WTC11 (cell line): ENCODE measurements at regions not wholly inside any gene's neighbourhood (a gene's known extent, or its start where the extent isn't known, plus 50 kb on each side); places are given as distances from the start of the nearest gene placed in this dataset.

ENCODE experiments used
- ATF6 ChIP-seq: sonication (generic); formaldehyde crosslinking; IDR thresholded peaks from 2 replicates; pipeline ENCODE4 v1.8.1; 2023; ENCODE audit warnings: mild to moderate bottlenecking, missing genetic modification reagents
- CBFB ChIP-seq: sonication (generic); formaldehyde crosslinking; IDR thresholded peaks from 2 replicates; pipeline ENCODE4 v1.8.1; 2022; ENCODE audit warnings: mild to moderate bottlenecking, low read depth, missing genetic modification reagents
- CTCF ChIP-seq: fragments of 200-600 bp; IDR thresholded peaks from 2 replicates; pipeline ENCODE4 v1.8.0; 2022; ENCODE audit warnings: antibody characterized with exemption
- ELF4 ChIP-seq: sonication (generic); formaldehyde crosslinking; IDR thresholded peaks from 2 replicates; pipeline ENCODE4 v1.8.1; 2022; ENCODE audit warnings: low read depth, mild to moderate bottlenecking, moderate library complexity, missing genetic modification reagents
- ESRRA ChIP-seq: sonication (generic); formaldehyde crosslinking; IDR thresholded peaks from 2 replicates; pipeline ENCODE4 v1.8.1; 2022; ENCODE audit warnings: mild to moderate bottlenecking, missing genetic modification reagents, borderline replicate concordance
- JAZF1 ChIP-seq: fragments of 250-450 bp; sonication (Bioruptor Pico); IDR thresholded peaks from 2 replicates; pipeline ENCODE4 v1.9.0; 2021; ENCODE audit warnings: moderate library complexity, mild to moderate bottlenecking, inconsistent platforms
- JUN ChIP-seq: sonication (generic); formaldehyde crosslinking; IDR thresholded peaks from 2 replicates; pipeline ENCODE4 v1.8.0; 2023; ENCODE audit warnings: mild to moderate bottlenecking, missing genetic modification reagents
- NFYB ChIP-seq: sonication (generic); formaldehyde crosslinking; conservative IDR thresholded peaks from 2 replicates; pipeline ENCODE4 v1.8.0; 2022; ENCODE audit warnings: low read depth, missing genetic modification reagents
- PRRX2 ChIP-seq: fragments of 250-450 bp; sonication (Bioruptor Pico); IDR thresholded peaks from 2 replicates; pipeline ENCODE4 v1.8.0; 2021; ENCODE audit warnings: mild to moderate bottlenecking
- TP53 ChIP-seq: sonication (generic); formaldehyde crosslinking; IDR thresholded peaks from 2 replicates; pipeline ENCODE4 v1.8.1; 2023; ENCODE audit warnings: mild to moderate bottlenecking, missing genetic modification reagents
- ZNF232 ChIP-seq: sonication (generic); formaldehyde crosslinking; IDR thresholded peaks from 2 replicates; pipeline ENCODE4 v1.8.0; 2022; ENCODE audit warnings: mild to moderate bottlenecking, missing genetic modification reagents
- ZNF423 ChIP-seq: fragments of 250-450 bp; sonication (Bioruptor Pico); IDR thresholded peaks from 2 replicates; pipeline ENCODE4 v2.1.2; 2022; ENCODE audit warnings: mild to moderate bottlenecking, moderate library complexity

- TF ChIP-seq CTCF (no peak), PRRX2 (no peak), ZNF423 (CRISPR knock-in tag) (no peak), JAZF1 (CRISPR knock-in tag) (no peak), ATF6 (no peak), JUN (CRISPR knock-in tag) (no peak), TP53 (CRISPR knock-in tag) (no peak), ESRRA (CRISPR knock-in tag) (no peak), ZNF232 (CRISPR knock-in tag) (no peak), CBFB (no peak), ELF4 (CRISPR knock-in tag) (no peak), NFYB (no peak)
Observed at GRCh38 chr3:16704941-16705340, 99.7 kb upstream of the DAZL start.
